Neural cell (in vitro differentiated cells): ENCODE measurements at regions not wholly inside any gene's neighbourhood (a gene's known extent, or its start where the extent isn't known, plus 50 kb on each side); places are given as distances from the start of the nearest gene placed in this dataset.

Experiments used
- H2AFZ ChIP-seq: fragments of 200-600, 300-800 bp; sonication (generic), shearing (Covaris generic); 2 replicates; pipeline ENCODE4 v1.6.0; 2014; ENCODE audit warnings: low read depth, mild to moderate bottlenecking, antibody characterized with exemption, low read length, moderate library complexity
- H3F3A ChIP-seq: fragments of 200-600 bp; shearing (Covaris generic); 2 replicates; pipeline ENCODE4 v1.6.1; 2016; ENCODE audit warnings: mild to moderate bottlenecking, moderate library complexity, mixed read lengths, antibody characterized with exemption, low read length; ENCODE audit not compliant: insufficient read depth, poor library complexity, severe bottlenecking
- H3K27ac ChIP-seq: fragments of 200-600, 300-800 bp; sonication (generic), shearing (Covaris generic); 2 replicates; pipeline ENCODE4 v1.5.1; 2014; ENCODE audit warnings: mild to moderate bottlenecking, low read length, moderate library complexity
- H3K27me3 ChIP-seq: fragments of 300-800, 200-600 bp; sonication (generic), shearing (Covaris generic); 2 replicates; pipeline ENCODE4 v1.6.0; 2014; ENCODE audit warnings: mild to moderate bottlenecking, low read depth, low read length, moderate library complexity; ENCODE audit not compliant: insufficient read depth
- H3K36me3 ChIP-seq: fragments of 300-800, 200-600 bp; sonication (generic), shearing (Covaris generic); 2 replicates; pipeline ENCODE4 v1.5.1; 2014; ENCODE audit warnings: mild to moderate bottlenecking, antibody characterized with exemption, low read length, moderate library complexity; ENCODE audit not compliant: insufficient read depth
- H3K4me2 ChIP-seq: fragments of 300-800, 200-600 bp; sonication (generic), shearing (Covaris generic); 2 replicates; pipeline ENCODE4 v1.6.0; 2014; ENCODE audit warnings: mild to moderate bottlenecking, low read length
- H3K4me3 ChIP-seq: fragments of 300-800, 200-600 bp; sonication (generic), shearing (Covaris generic); 2 replicates; pipeline ENCODE4 v1.5.1; 2014; ENCODE audit warnings: mild to moderate bottlenecking, low read length, moderate library complexity
- H3K79me2 ChIP-seq: fragments of 200-600 bp; shearing (Covaris generic); replicated peaks from 2 replicates; pipeline ENCODE4 v1.6.0; 2014; ENCODE audit warnings: mild to moderate bottlenecking, low read length, moderate library complexity; ENCODE audit not compliant: insufficient read depth
- H3K9ac ChIP-seq: fragments of 300-800, 200-600 bp; sonication (generic), shearing (Covaris generic); 2 replicates; pipeline ENCODE4 v1.6.1; 2016; ENCODE audit warnings: mild to moderate bottlenecking, low read length, mixed read lengths
- H3K9me2 ChIP-seq: fragments of 200-600 bp; shearing (Covaris generic); 2 replicates; pipeline ENCODE4 v1.6.1; 2016; ENCODE audit warnings: mild to moderate bottlenecking, low read length, mixed read lengths; ENCODE audit not compliant: insufficient read depth
- H3K9me3 ChIP-seq: fragments of 200-600, 300-800 bp; sonication (generic), shearing (Covaris generic); 2 replicates; pipeline ENCODE4 v1.6.1; 2016; ENCODE audit warnings: mild to moderate bottlenecking, mixed run types, low read length, moderate library complexity, mixed read lengths
- H4K20me1 ChIP-seq: fragments of 200-600 bp; shearing (Covaris generic); 2 replicates; pipeline ENCODE4 v1.6.1; 2016; ENCODE audit warnings: mild to moderate bottlenecking, mixed run types; ENCODE audit not compliant: insufficient read depth
- CTCF ChIP-seq: fragments of 450-650 bp; IDR thresholded peaks from 2 replicates; pipeline ENCODE4 v1.5.1; 2014; ENCODE audit warnings: antibody characterized with exemption, mild to moderate bottlenecking, moderate library complexity; ENCODE audit not compliant: poor library complexity, severe bottlenecking
- EP300 ChIP-seq: fragments of 450-650 bp; conservative IDR thresholded peaks from 2 replicates; pipeline ENCODE4 v1.6.1; 2014; ENCODE audit warnings: antibody characterized with exemption, mild to moderate bottlenecking, moderate library complexity; ENCODE audit not compliant: poor library complexity, severe bottlenecking
- EZH2 ChIP-seq: fragments of 200-600, 300-800 bp; shearing (Covaris generic), sonication (generic); IDR thresholded peaks from 2 replicates; pipeline ENCODE4 v1.6.1; 2014; ENCODE audit warnings: antibody characterized with exemption, low read length, borderline replicate concordance, mild to moderate bottlenecking; ENCODE audit not compliant: insufficient read depth, poor library complexity, severe bottlenecking
- MXI1 ChIP-seq: fragments of 450-650 bp; conservative IDR thresholded peaks from 2 replicates; pipeline ENCODE4 v1.6.1; 2014; ENCODE audit warnings: antibody characterized with exemption, mild to moderate bottlenecking; ENCODE audit not compliant: poor library complexity, severe bottlenecking
- POLR2AphosphoS5 ChIP-seq: IDR thresholded peaks from 2 replicates; pipeline ENCODE4 v1.6.1; 2012
- RAD21 ChIP-seq: fragments of 450-650 bp; conservative IDR thresholded peaks from 2 replicates; pipeline ENCODE4 v1.6.1; 2014; ENCODE audit warnings: antibody characterized with exemption, mild to moderate bottlenecking, moderate library complexity
- REST ChIP-seq: IDR thresholded peaks from 2 replicates; pipeline ENCODE4 v1.6.1; 2012; ENCODE audit warnings: borderline replicate concordance
- SMC3 ChIP-seq: fragments of 450-650 bp; conservative IDR thresholded peaks from 2 replicates; pipeline ENCODE4 v1.6.1; 2014; ENCODE audit warnings: antibody characterized with exemption, mild to moderate bottlenecking, moderate library complexity; ENCODE audit not compliant: poor library complexity
- TAF1 ChIP-seq: IDR thresholded peaks from 2 replicates; pipeline ENCODE4 v1.6.1; 2012; ENCODE audit warnings: low read depth

GRCh38 chr14:88098163-88098562 is 93.2 kb downstream of the GPR65 start:
- no peaks in the 10 kb centered on the region for H3K36me3 ChIP-seq
- no peak overlapping the region for H3K4me2 ChIP-seq
- H3K9me2 ChIP-seq: no peaks in the 10 kb centered on the region
- TF ChIP-seq EZH2 (no peak), EP300 (no peak), CTCF (no peak), SMC3 (no peak), REST (no peak), MXI1 (no peak), RAD21 (no peak), TAF1 (no peak), POLR2AphosphoS5 (no peak)
- H3K9me3 ChIP-seq: no peaks in the 10 kb centered on the region
- no peaks in the 10 kb centered on the region for H3K79me2 ChIP-seq
- no peak overlapping the region for H3K9ac ChIP-seq
- no peaks in the 10 kb centered on the region for H4K20me1 ChIP-seq
- no peaks in the 10 kb centered on the region for H3K27me3 ChIP-seq
- no peak overlapping the region for H3K4me3 ChIP-seq
- no peaks in the 10 kb centered on the region for H3F3A ChIP-seq
- no peak overlapping the region for H3K27ac ChIP-seq
- H2AFZ ChIP-seq: no peak overlapping the region

- Histone ChIP-seq H3F3A (no peaks in the 10 kb centered on the region), H3K36me3 (no peaks in the 10 kb centered on the region), H3K9ac (no peak overlapping the region), H3K9me3 (no peaks in the 10 kb centered on the region), H3K27me3 (no peaks in the 10 kb centered on the region), H3K79me2 (no peaks in the 10 kb centered on the region), H2AFZ (no peak overlapping the region), H3K4me3 (no peak overlapping the region), H3K27ac (no peak overlapping the region), H3K4me2 (no peak overlapping the region), H3K9me2 (no peaks in the 10 kb centered on the region), H4K20me1 (no peaks in the 10 kb centered on the region)
- TF ChIP-seq REST (no peak), TAF1 (no peak), SMC3 (no peak)
Observed at GRCh38 chr14:88104710-88105109, 99.8 kb downstream of the GPR65 start.
